ENCODE measurements at regions not wholly inside any gene's neighbourhood (a gene's known extent, or its start where the extent isn't known, plus 50 kb on each side); places are given as distances from the start of the nearest gene placed in this dataset.

DNA sequence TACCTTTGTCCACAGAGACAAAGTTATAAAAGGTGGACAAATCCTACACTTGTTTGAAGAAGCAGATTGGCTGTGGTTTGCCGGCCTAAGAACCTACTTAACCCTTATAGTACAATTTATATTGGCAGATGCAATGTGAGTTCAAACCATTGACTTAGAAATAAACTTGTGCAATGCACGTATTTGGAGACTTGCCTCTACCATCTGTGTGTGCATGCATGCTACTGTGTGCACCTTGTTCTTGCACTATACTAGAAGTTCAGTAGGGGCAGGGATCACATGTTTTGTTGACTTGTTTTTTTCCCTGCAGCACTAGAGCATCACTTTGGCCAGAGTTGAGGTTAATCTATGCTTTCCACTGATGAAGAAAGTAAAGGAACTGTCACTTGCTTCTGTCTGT is 163.1 kb upstream of the SERP2 start:
- TF ChIP-seq, protein P1, sequence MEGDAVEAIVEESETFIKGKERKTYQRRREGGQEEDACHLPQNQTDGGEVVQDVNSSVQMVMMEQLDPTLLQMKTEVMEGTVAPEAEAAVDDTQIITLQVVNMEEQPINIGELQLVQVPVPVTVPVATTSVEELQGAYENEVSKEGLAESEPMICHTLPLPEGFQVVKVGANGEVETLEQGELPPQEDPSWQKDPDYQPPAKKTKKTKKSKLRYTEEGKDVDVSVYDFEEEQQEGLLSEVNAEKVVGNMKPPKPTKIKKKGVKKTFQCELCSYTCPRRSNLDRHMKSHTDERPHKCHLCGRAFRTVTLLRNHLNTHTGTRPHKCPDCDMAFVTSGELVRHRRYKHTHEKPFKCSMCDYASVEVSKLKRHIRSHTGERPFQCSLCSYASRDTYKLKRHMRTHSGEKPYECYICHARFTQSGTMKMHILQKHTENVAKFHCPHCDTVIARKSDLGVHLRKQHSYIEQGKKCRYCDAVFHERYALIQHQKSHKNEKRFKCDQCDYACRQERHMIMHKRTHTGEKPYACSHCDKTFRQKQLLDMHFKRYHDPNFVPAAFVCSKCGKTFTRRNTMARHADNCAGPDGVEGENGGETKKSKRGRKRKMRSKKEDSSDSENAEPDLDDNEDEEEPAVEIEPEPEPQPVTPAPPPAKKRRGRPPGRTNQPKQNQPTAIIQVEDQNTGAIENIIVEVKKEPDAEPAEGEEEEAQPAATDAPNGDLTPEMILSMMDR (conservative IDR thresholded peaks at IDR 0.05; ENCODE audit: low read length), result no peak
- no peak for TF ChIP-seq EZH2phosphoT487 (IDR thresholded peaks at IDR 0.05; ENCODE audit: borderline replicate concordance)
